H1 (cell line): ENCODE measurements at regions not wholly inside any gene's neighbourhood (a gene's known extent, or its start where the extent isn't known, plus 50 kb on each side); places are given as distances from the start of the nearest gene placed in this dataset.

Source experiments
- CTCF ChIA-PET: fragments of 300-600 bp; sonication (Branson Sonifier 250); formaldehyde crosslinking; loops from one replicate; lab custom pipeline; 2021; ENCODE audit not compliant: partially characterized antibody; lab: Charles Lee
- POLR2A ChIA-PET: fragments of 300-600 bp; sonication (Branson Sonifier 250); formaldehyde crosslinking; loops from one replicate; lab custom pipeline; 2021; ENCODE audit warnings: inconsistent platforms; ENCODE audit not compliant: partially characterized antibody; lab: Charles Lee
- DNase-seq, 2 experiments: peaks; one replicate each; pipeline versions ENCODE4 v3.0.0 to v3.0.0-alpha.2; 2010 to 2022; ENCODE audit warnings: low spot score in 2 of 2, low read depth in 1 of 2, mixed read lengths in 1 of 2
- FAIRE-seq: peaks from 2 replicates; lab custom pipeline; 2011; peaks lifted over from hg19 to GRCh38; lab: Jason Lieb, UNC
- H2AFZ ChIP-seq: 2 replicates; pipeline ENCODE4 v1.8.1; 2012; ENCODE audit warnings: low read length, inconsistent platforms
- H2AK5ac ChIP-seq: 2 replicates; pipeline ENCODE4 v1.6.1; 2013; ENCODE audit warnings: low read depth, low read length
- H2BK120ac ChIP-seq: replicated peaks from 2 replicates; pipeline ENCODE3; 2013; ENCODE audit warnings: low read depth, low read length, inconsistent platforms
- H2BK12ac ChIP-seq: 2 replicates; pipeline ENCODE4 v1.6.1; 2013; ENCODE audit warnings: low read depth, low read length
- H2BK15ac ChIP-seq: 2 replicates; pipeline ENCODE4 v1.6.1; 2013; ENCODE audit warnings: low read length
- H2BK20ac ChIP-seq: 2 replicates; pipeline ENCODE4 v1.6.1; 2013; ENCODE audit warnings: low read length
- H2BK5ac ChIP-seq: 2 replicates; pipeline ENCODE4 v1.6.1; 2013; ENCODE audit warnings: low read depth, low read length
- H3K14ac ChIP-seq: 2 replicates; pipeline ENCODE4 v1.6.1; 2013; ENCODE audit warnings: inconsistent platforms; ENCODE audit not compliant: insufficient read length
- H3K18ac ChIP-seq: 2 replicates; pipeline ENCODE4 v1.6.1; 2013; ENCODE audit warnings: low read length; ENCODE audit errors: extremely low read depth
- H3K23ac ChIP-seq: 2 replicates; pipeline ENCODE4 v1.6.1; 2013; ENCODE audit warnings: inconsistent platforms; ENCODE audit not compliant: insufficient read length
- H3K23me2 ChIP-seq: 2 replicates; pipeline ENCODE4 v1.6.1; 2013; ENCODE audit warnings: low read depth, low read length
- H3K27ac ChIP-seq: 2 replicates; pipeline ENCODE4 v1.6.1; 2011; ENCODE audit warnings: low read depth, low read length, inconsistent platforms
- H3K27me3 ChIP-seq, 4 experiments: replicated peaks in 1 of 4; 1 replicate in 1 of 4; 2 replicates in 3 of 4; pipeline versions ENCODE4 v1.6.1 to v1.8.1; 2011 to 2013; ENCODE audit warnings: low read length in 3 of 4, mild to moderate bottlenecking in 3 of 4, inconsistent platforms in 2 of 4, mixed read lengths in 2 of 4, moderate library complexity in 1 of 4; ENCODE audit not compliant: control insufficient read depth in 3 of 4, insufficient read depth in 3 of 4; ENCODE audit errors: extremely low read depth in 1 of 4
- H3K36me3 ChIP-seq, 4 experiments: 2 replicates each; pipeline versions ENCODE4 v1.6.1 to v1.8.1; 2011 to 2013; ENCODE audit warnings: mild to moderate bottlenecking in 4 of 4, low read length in 3 of 4, moderate library complexity in 2 of 4, control low read depth in 1 of 4, inconsistent platforms in 1 of 4; ENCODE audit not compliant: insufficient read depth in 4 of 4, control insufficient read depth in 2 of 4
- H3K4ac ChIP-seq: replicated peaks from 2 replicates; pipeline ENCODE3; 2013; ENCODE audit warnings: low read length, low read depth, mixed read lengths, inconsistent platforms; ENCODE audit not compliant: insufficient read length
- H3K4me1 ChIP-seq, 4 experiments: replicated peaks in 1 of 4; 1 replicate in 1 of 4; 2 replicates in 3 of 4; pipeline versions ENCODE4 v1.6.1 to v1.8.1; 2011 to 2013; ENCODE audit warnings: low read length in 3 of 4, inconsistent platforms in 2 of 4, mixed read lengths in 1 of 4; ENCODE audit not compliant: insufficient read depth in 4 of 4, control insufficient read depth in 3 of 4
- H3K4me2 ChIP-seq, 2 experiments: 2 replicates each; pipeline versions ENCODE4 v1.6.1 to v1.8.1; 2011 to 2013; ENCODE audit warnings: low read depth in 2 of 2, low read length in 2 of 2, control low read depth in 1 of 2, inconsistent platforms in 1 of 2, mild to moderate bottlenecking in 1 of 2; ENCODE audit not compliant: insufficient read depth in 1 of 2
- H3K4me3 ChIP-seq, 4 experiments: fragments of 200-600, 300-600 bp in 1 of 4; sonication (generic), shearing (Covaris generic), sonication (Bioruptor Twin) in 1 of 4; 2 replicates each; pipeline versions ENCODE4 v1.5.1 to v1.8.1; 2011 to 2016; ENCODE audit warnings: low read length in 4 of 4, low read depth in 3 of 4, control low read depth in 2 of 4, inconsistent platforms in 2 of 4, mild to moderate bottlenecking in 2 of 4, mixed read lengths in 1 of 4, moderate library complexity in 1 of 4; ENCODE audit not compliant: insufficient read depth in 2 of 4; ENCODE audit errors: extremely low read depth in 1 of 4
- H3K56ac ChIP-seq: replicated peaks from 2 replicates; pipeline ENCODE3; 2013; ENCODE audit warnings: low read depth, mild to moderate bottlenecking, mixed read lengths, low read length, inconsistent platforms; ENCODE audit not compliant: insufficient read length
- H3K79me1 ChIP-seq: 2 replicates; pipeline ENCODE4 v1.6.1; 2013; ENCODE audit warnings: low read depth, low read length, control low read depth
- H3K79me2 ChIP-seq, 2 experiments: 2 replicates each; pipeline versions ENCODE4 v1.6.1 to v1.8.1; 2012 to 2013; ENCODE audit warnings: low read length in 2 of 2, mild to moderate bottlenecking in 2 of 2, inconsistent platforms in 1 of 2; ENCODE audit not compliant: insufficient read depth in 2 of 2, control insufficient read depth in 1 of 2
- H3K9ac ChIP-seq, 4 experiments: replicated peaks in 1 of 4; 1 replicate in 1 of 4; 2 replicates in 3 of 4; pipeline versions ENCODE4 v1.6.1 to v1.8.1; 2011 to 2013; ENCODE audit warnings: low read depth in 3 of 4, low read length in 3 of 4, control low read depth in 2 of 4, mild to moderate bottlenecking in 2 of 4, moderate library complexity in 2 of 4, inconsistent platforms in 1 of 4; ENCODE audit errors: extremely low read depth in 1 of 4
- H3K9me3 ChIP-seq, 2 experiments: 2 replicates each; pipeline versions ENCODE4 v1.6.1 to v1.8.1; 2012 to 2013; ENCODE audit warnings: mild to moderate bottlenecking in 2 of 2, moderate library complexity in 2 of 2, control low read depth in 1 of 2, inconsistent platforms in 1 of 2, low read depth in 1 of 2, low read length in 1 of 2, mixed read lengths in 1 of 2; ENCODE audit not compliant: insufficient read depth in 2 of 2
- H4K20me1 ChIP-seq, 2 experiments: replicated peaks in 1 of 2; 2 replicates each; pipeline versions ENCODE3 to v1.8.1; 2011 to 2013; ENCODE audit warnings: inconsistent platforms in 2 of 2, low read length in 2 of 2, mild to moderate bottlenecking in 1 of 2; ENCODE audit not compliant: insufficient read depth in 2 of 2, control insufficient read depth in 1 of 2
- H4K5ac ChIP-seq: 2 replicates; pipeline ENCODE4 v1.6.1; 2013; ENCODE audit warnings: low read length, low read depth, mixed read lengths, inconsistent platforms; ENCODE audit not compliant: insufficient read length
- H4K8ac ChIP-seq: 2 replicates; pipeline ENCODE4 v1.8.0; 2013; ENCODE audit warnings: mild to moderate bottlenecking, moderate library complexity, low read length, inconsistent platforms; ENCODE audit not compliant: insufficient read depth; ENCODE audit errors: extremely low read depth
- H4K91ac ChIP-seq: replicated peaks from 2 replicates; pipeline ENCODE3; 2013; ENCODE audit warnings: low read length, mixed read lengths, inconsistent platforms; ENCODE audit not compliant: insufficient read length
- BACH1 ChIP-seq: IDR thresholded peaks from 2 replicates; pipeline ENCODE4 v1.6.1; 2012; ENCODE audit warnings: low read length, improper control_type of control experiment
- CBX8 ChIP-seq: fragments of 300-800, 300-1000 bp; sonication (generic); IDR thresholded peaks from 2 replicates; pipeline ENCODE4 v1.7.1; 2016; ENCODE audit warnings: low read depth, low read length, borderline replicate concordance
- EGR1 ChIP-seq: IDR thresholded peaks from 2 replicates; pipeline ENCODE4 v1.6.1; 2011; ENCODE audit warnings: low read depth, low read length, borderline replicate concordance
- EZH2 ChIP-seq: fragments of 200-600 bp; sonication (generic); IDR thresholded peaks from 2 replicates; pipeline ENCODE4 v1.7.1; 2012; ENCODE audit warnings: low read depth, mild to moderate bottlenecking, moderate library complexity, low read length, inconsistent platforms; ENCODE audit not compliant: severe bottlenecking
- FOSL1 ChIP-seq: IDR thresholded peaks from 2 replicates; pipeline ENCODE4 v1.6.1; 2011; ENCODE audit warnings: mild to moderate bottlenecking, low read depth, low read length, moderate library complexity; ENCODE audit not compliant: insufficient read depth
- GABPA ChIP-seq: IDR thresholded peaks from 2 replicates; pipeline ENCODE4 v1.6.1; 2011; ENCODE audit warnings: mild to moderate bottlenecking, low read length, moderate library complexity, borderline replicate concordance; ENCODE audit not compliant: insufficient read depth
- RAD21 ChIP-seq, 2 experiments: IDR thresholded peaks in 1 of 2; conservative IDR thresholded peaks in 1 of 2; 2 replicates each; pipeline ENCODE4 v1.6.1; 2011; ENCODE audit warnings: low read depth in 2 of 2, low read length in 2 of 2, improper control_type of control experiment in 1 of 2, inconsistent platforms in 1 of 2, mild to moderate bottlenecking in 1 of 2, moderate library complexity in 1 of 2
- SAP30 ChIP-seq: fragments of 300-600 bp; sonication (generic); IDR thresholded peaks from 2 replicates; pipeline ENCODE4 v1.7.1; 2012; ENCODE audit warnings: low read length, moderate library complexity, mild to moderate bottlenecking, inconsistent platforms; ENCODE audit not compliant: insufficient read depth, insufficient replicate concordance
- SUZ12 ChIP-seq: fragments of 200-600 bp; sonication (generic); IDR thresholded peaks from 2 replicates; pipeline ENCODE4 v1.6.1; 2012; ENCODE audit warnings: mild to moderate bottlenecking, inconsistent platforms, low read length, moderate library complexity, mixed read lengths
- WGBS, 2 experiments: shearing (Covaris generic) in 1 of 2; methylation state at CpG; one replicate each; pipeline versions ENCODE4 v1.1.6 to v1.1.7; 2013 to 2015; ENCODE audit warnings: low lambda C conversion rate in 2 of 2, mixed read lengths in 2 of 2, inconsistent platforms in 1 of 2, low coverage in 1 of 2, missing lambda C conversion rate in 1 of 2; ENCODE audit not compliant: insufficient replicate concordance in 2 of 2, insufficient coverage in 1 of 2, insufficient read length in 1 of 2; ENCODE audit errors: extremely low coverage in 1 of 2, missing lambda C conversion rate in 1 of 2; 5-methylcytosine and 5-hydroxymethylcytosine counted together
- TF ChIP-seq, protein P1 (sequence below), 3 experiments: IDR thresholded peaks; 1 replicate in 2 of 3; 2 replicates in 1 of 3; pipeline versions ENCODE4 v1.5.1 to v1.6.1; 2011; ENCODE audit warnings: low read length in 3 of 3, mild to moderate bottlenecking in 3 of 3, inconsistent platforms in 2 of 3, low read depth in 1 of 3, moderate library complexity in 1 of 3; ENCODE audit not compliant: insufficient read depth in 1 of 3; ENCODE audit errors: control extremely low read depth in 1 of 3

DNA sequence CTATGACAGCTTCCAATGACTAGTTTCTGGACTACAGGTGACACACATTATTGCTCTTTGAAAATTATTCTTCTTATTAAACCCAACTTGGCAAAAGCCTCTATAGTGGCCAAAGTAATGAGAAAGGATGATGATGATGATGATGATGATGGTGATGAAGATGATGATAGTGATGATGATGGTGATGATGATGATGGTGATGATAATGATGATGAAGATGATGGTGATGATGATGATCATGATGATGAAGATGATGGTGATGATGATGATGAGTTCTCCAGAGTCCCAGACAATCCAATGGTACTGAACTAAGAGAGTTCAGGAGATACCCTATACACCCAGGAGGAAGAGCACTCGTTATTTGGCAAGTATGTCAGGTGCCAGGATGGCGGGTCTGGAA is 739.4 kb downstream of the IRX1 start:
- Histone ChIP-seq H4K20me1 (no peaks in the 10 kb centered on the region), H3K4ac (no peak overlapping the region), H3K9me3 (no peaks in the 10 kb centered on the region), H3K4me3 (no peak overlapping the region), H3K27ac (no peak overlapping the region), H2BK20ac (no peak overlapping the region), H2AFZ (no peak overlapping the region), H4K8ac (no peak overlapping the region), H3K79me2 (no peaks in the 10 kb centered on the region), H3K27me3 (no peaks in the 10 kb centered on the region), H3K9ac (no peak overlapping the region), H4K91ac (no peak overlapping the region), H2BK15ac (no peak overlapping the region), H2BK12ac (no peak overlapping the region), H2BK5ac (no peak overlapping the region), H2AK5ac (no peak overlapping the region), H3K23me2 (no peaks in the 10 kb centered on the region), H3K23ac (no peak overlapping the region), H2BK120ac (no peak overlapping the region), H3K18ac (no peak overlapping the region), H3K36me3 (no peaks in the 10 kb centered on the region), H3K14ac (no peak overlapping the region), H3K79me1 (no peaks in the 10 kb centered on the region), H3K56ac (no peak overlapping the region), H3K4me2 (no peak overlapping the region), H3K4me1 (no peaks in the 10 kb centered on the region; a peak in 1 of 7 replicates), H4K5ac (no peak overlapping the region)
- DNase-seq (no peak), FAIRE-seq (no peak)
- ChIA-PET POLR2A (no interaction called here), CTCF (interaction anchor here (1.1 kb wide), 1 partner anchor 191 kb away, joined by 3 read pairs; no protein-coding TSS in a partner anchor)
- WGBS, 2 experiments, result 94% methylated on average over 2 of the region's 2 CpGs; no CpG with 5 or more reads in 1 of the 2 experiments
- no peak for TF ChIP-seq BACH1
- TF ChIP-seq RAD21 (IDR thresholded peaks at IDR 0.05 in 1 of 2, conservative IDR thresholded peaks at IDR 0.05 in 1 of 2; ENCODE audit: low read depth in 2 of 2, low read length in 2 of 2), result no peak
- no peak for TF ChIP-seq FOSL1
- no peak for TF ChIP-seq SAP30
- TF ChIP-seq CBX8, result no peak
- TF ChIP-seq EZH2, result no peak
- no peak for TF ChIP-seq EGR1
- TF ChIP-seq, protein P1, sequence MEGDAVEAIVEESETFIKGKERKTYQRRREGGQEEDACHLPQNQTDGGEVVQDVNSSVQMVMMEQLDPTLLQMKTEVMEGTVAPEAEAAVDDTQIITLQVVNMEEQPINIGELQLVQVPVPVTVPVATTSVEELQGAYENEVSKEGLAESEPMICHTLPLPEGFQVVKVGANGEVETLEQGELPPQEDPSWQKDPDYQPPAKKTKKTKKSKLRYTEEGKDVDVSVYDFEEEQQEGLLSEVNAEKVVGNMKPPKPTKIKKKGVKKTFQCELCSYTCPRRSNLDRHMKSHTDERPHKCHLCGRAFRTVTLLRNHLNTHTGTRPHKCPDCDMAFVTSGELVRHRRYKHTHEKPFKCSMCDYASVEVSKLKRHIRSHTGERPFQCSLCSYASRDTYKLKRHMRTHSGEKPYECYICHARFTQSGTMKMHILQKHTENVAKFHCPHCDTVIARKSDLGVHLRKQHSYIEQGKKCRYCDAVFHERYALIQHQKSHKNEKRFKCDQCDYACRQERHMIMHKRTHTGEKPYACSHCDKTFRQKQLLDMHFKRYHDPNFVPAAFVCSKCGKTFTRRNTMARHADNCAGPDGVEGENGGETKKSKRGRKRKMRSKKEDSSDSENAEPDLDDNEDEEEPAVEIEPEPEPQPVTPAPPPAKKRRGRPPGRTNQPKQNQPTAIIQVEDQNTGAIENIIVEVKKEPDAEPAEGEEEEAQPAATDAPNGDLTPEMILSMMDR (IDR thresholded peaks at IDR 0.05; ENCODE audit: control extremely low read depth in 1 of 3, insufficient read depth in 1 of 3, low read depth in 1 of 3, low read length in 3 of 3), result no peak
- TF ChIP-seq GABPA, result no peak
- no peak for TF ChIP-seq SUZ12
